Neural progenitor cell (in vitro differentiated cells): ENCODE measurements at regions not wholly inside any gene's neighbourhood (a gene's known extent, or its start where the extent isn't known, plus 50 kb on each side); places are given as distances from the start of the nearest gene placed in this dataset.
A peak's percentile ranks its signal among the peaks of the same experiment; 100 is the strongest.
"Not testable (repeated sequence)": the region's sequence is repeated elsewhere in the genome, so short reads cannot be mapped to it uniquely, and the experiment has no call there.

Experiments used
- DNase-seq: peaks from one replicate; pipeline ENCODE4 v3.0.0-alpha.2; 2016; ENCODE audit warnings: low spot score
- H2AFZ ChIP-seq: fragments of 200-600 bp; sonication (generic); replicated peaks from 2 replicates; pipeline ENCODE4 v1.6.1; 2016; ENCODE audit warnings: antibody characterized with exemption
- H3F3A ChIP-seq: fragments of 200-600 bp; sonication (generic); 2 replicates; pipeline ENCODE4 v1.6.1; 2016; ENCODE audit warnings: antibody characterized with exemption, low read depth
- H3K27ac ChIP-seq: fragments of 200-600 bp; sonication (generic); 2 replicates; pipeline ENCODE4 v1.5.1; 2016; ENCODE audit warnings: mild to moderate bottlenecking
- H3K27me3 ChIP-seq: fragments of 200-600 bp; sonication (generic); 2 replicates; pipeline ENCODE4 v1.6.1; 2016; ENCODE audit warnings: mild to moderate bottlenecking, moderate library complexity
- H3K36me3 ChIP-seq: fragments of 200-600 bp; sonication (generic); 2 replicates; pipeline ENCODE4 v1.5.1; 2016
- H3K4me1 ChIP-seq: fragments of 200-600 bp; sonication (generic); 2 replicates; pipeline ENCODE4 v1.6.1; 2016; ENCODE audit warnings: mixed run types
- H3K4me2 ChIP-seq: fragments of 200-600 bp; sonication (generic); 2 replicates; pipeline ENCODE4 v1.6.1; 2016
- H3K4me3 ChIP-seq: fragments of 200-600 bp; sonication (generic); 2 replicates; pipeline ENCODE4 v1.5.1; 2016
- H3K79me2 ChIP-seq: fragments of 200-600 bp; sonication (generic); 2 replicates; pipeline ENCODE4 v1.6.1; 2016; ENCODE audit warnings: low read depth
- H3K9ac ChIP-seq: fragments of 200-600 bp; sonication (generic); 2 replicates; pipeline ENCODE4 v1.6.1; 2016
- H3K9me3 ChIP-seq: fragments of 200-600 bp; sonication (generic); 2 replicates; pipeline ENCODE4 v1.5.1; 2016; ENCODE audit warnings: low read depth
- H4K20me1 ChIP-seq: fragments of 200-600 bp; sonication (generic); 2 replicates; pipeline ENCODE4 v1.6.1; 2016; ENCODE audit warnings: low read depth
- H3K27ac Mint-ChIP-seq: 3 replicates; pipeline ENCODE4 v1.8.0; 2021; ENCODE audit warnings: mixed read lengths
- H3K27me3 Mint-ChIP-seq: 2 replicates; pipeline ENCODE4 v1.8.0; 2022; ENCODE audit warnings: low read depth, mild to moderate bottlenecking, inconsistent platforms, moderate library complexity, mixed read lengths; ENCODE audit not compliant: insufficient read depth
- H3K36me3 Mint-ChIP-seq: 3 replicates; pipeline ENCODE4 v1.8.0; 2021; ENCODE audit warnings: mixed read lengths
- H3K4me1 Mint-ChIP-seq: 3 replicates; pipeline ENCODE4 v1.8.0; 2021; ENCODE audit warnings: mixed read lengths
- H3K4me3 Mint-ChIP-seq: 3 replicates; pipeline ENCODE4 v1.8.0; 2021; ENCODE audit warnings: mild to moderate bottlenecking, moderate library complexity, mixed read lengths
- H3K9me3 Mint-ChIP-seq: 3 replicates; pipeline ENCODE4 v1.8.0; 2020; ENCODE audit warnings: mixed read lengths
- CTCF ChIP-seq: fragments of 200-600 bp; sonication (generic); IDR thresholded peaks from 2 replicates; pipeline ENCODE4 v1.5.1; 2017; ENCODE audit warnings: antibody characterized with exemption, mild to moderate bottlenecking
- EZH2 ChIP-seq: fragments of 200-600 bp; sonication (generic); IDR thresholded peaks from 2 replicates; pipeline ENCODE4 v1.6.1; 2017; ENCODE audit warnings: antibody characterized with exemption, mild to moderate bottlenecking, moderate library complexity
- EZH2phosphoT487 ChIP-seq: fragments of 200-600 bp; sonication (generic); IDR thresholded peaks from 2 replicates; pipeline ENCODE4 v1.6.1; 2017; ENCODE audit warnings: antibody characterized with exemption

- Histone ChIP-seq H3K27me3 (no peaks in the 10 kb centered on the region), H2AFZ (no peak overlapping the region), H3F3A (no peaks in the 10 kb centered on the region), H3K4me3 (no peak overlapping the region), H4K20me1 (no peaks in the 10 kb centered on the region), H3K9me3 (no peaks in the 10 kb centered on the region), H3K4me2 (no peak overlapping the region), H3K79me2 (no peaks in the 10 kb centered on the region), H3K36me3 (no peaks in the 10 kb centered on the region), H3K9ac (no peak overlapping the region), H3K4me1 (no peaks in the 10 kb centered on the region), H3K27ac (no peak overlapping the region)
- no peak for DNase-seq
- Mint-ChIP-seq H3K4me3 (no peak overlapping the region), H3K27me3 (peaks cover 2% of the 10 kb centered on the region), H3K9me3 (peaks cover 42% of the 10 kb centered on the region), H3K36me3 (peaks cover 15% of the 10 kb centered on the region), H3K4me1 (peaks cover 12% of the 10 kb centered on the region), H3K27ac (no peak overlapping the region)
- TF ChIP-seq CTCF (peak; percentile 5), EZH2phosphoT487 (no peak)
Measured at GRCh38 chr3:147712357-147712756, 303.2 kb downstream of the ZIC1 start.

- H3K9me3 Mint-ChIP-seq, result peaks cover 42% of the 10 kb centered on the region
- not testable (repeated sequence) for H3K27me3 Mint-ChIP-seq, H3K27ac Mint-ChIP-seq
Measured at GRCh38 chr3:147712758-147713157, 303.6 kb downstream of the ZIC1 start.

GRCh38 chr3:147713234-147714133 lies 304.3 kb downstream of the ZIC1 start:
- H3K27me3 Mint-ChIP-seq, result peaks cover 2% of the 10 kb centered on the region
- no peak overlapping the region for H3K4me3 Mint-ChIP-seq

More at GRCh38 chr3:147712758-147713157, 303.6 kb downstream of the ZIC1 start:
- not testable (repeated sequence) for H3K4me3 ChIP-seq, H2AFZ ChIP-seq, H3K4me3 Mint-ChIP-seq, H3K9me3 ChIP-seq, H3K27me3 ChIP-seq, H3K27ac ChIP-seq, H3K9ac ChIP-seq, H3F3A ChIP-seq, H3K79me2 ChIP-seq, H4K20me1 ChIP-seq, H3K4me2 ChIP-seq, DNase-seq, H3K36me3 ChIP-seq, H3K4me1 ChIP-seq
- H3K4me1 Mint-ChIP-seq, result peaks cover 12% of the 10 kb centered on the region
- H3K36me3 Mint-ChIP-seq, result peaks cover 15% of the 10 kb centered on the region

More at GRCh38 chr3:147713234-147714133, 304.3 kb downstream of the ZIC1 start:
- Histone ChIP-seq H3K4me3 (no peak overlapping the region), H3K9me3 (no peaks in the 10 kb centered on the region), H2AFZ (peak overlapping the region; percentile 50), H3K4me1 (no peaks in the 10 kb centered on the region), H4K20me1 (no peaks in the 10 kb centered on the region), H3F3A (no peaks in the 10 kb centered on the region), H3K4me2 (no peak overlapping the region), H3K79me2 (no peaks in the 10 kb centered on the region), H3K36me3 (no peaks in the 10 kb centered on the region), H3K27ac (no peak overlapping the region), H3K9ac (no peak overlapping the region), H3K27me3 (no peaks in the 10 kb centered on the region)
- peaks cover 19% of the 10 kb centered on the region for H3K36me3 Mint-ChIP-seq
- H3K9me3 Mint-ChIP-seq, result peaks cover 40% of the 10 kb centered on the region
- no peak for DNase-seq
- peaks cover 12% of the 10 kb centered on the region for H3K4me1 Mint-ChIP-seq
- no peak overlapping the region for H3K27ac Mint-ChIP-seq
- TF ChIP-seq EZH2 (no peak), EZH2phosphoT487 (no peak), CTCF (no peak)
